ENCODE measurements at regions not wholly inside any gene's neighbourhood (a gene's known extent, or its start where the extent isn't known, plus 50 kb on each side); places are given as distances from the start of the nearest gene placed in this dataset.

DNA sequence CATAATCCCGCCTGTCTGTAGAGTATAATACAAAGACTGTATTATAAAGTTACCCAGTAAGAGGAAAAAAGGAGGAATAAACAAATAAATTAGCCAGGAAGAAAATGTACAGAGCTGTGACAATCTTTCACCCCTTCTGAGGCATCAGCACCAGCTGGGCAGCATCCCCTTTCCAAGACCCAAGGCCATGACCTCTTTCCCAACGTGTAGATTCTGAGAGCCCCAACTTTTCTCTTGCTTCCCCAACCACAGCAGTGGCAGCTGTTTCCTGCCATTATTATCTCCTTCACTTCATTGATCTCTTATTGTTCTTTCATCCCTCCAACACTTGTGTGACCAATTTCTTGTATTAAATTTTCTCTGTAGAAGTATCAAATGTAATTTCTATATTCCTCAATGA lies 101.6 kb downstream of the BBS10 start:
- no peaks in the 10 kb centered on the region for H3K9me2 ChIP-seq (replicated peaks; ENCODE audit: control insufficient read depth, low read length)
- H3K27me3 ChIP-seq (ENCODE audit: control insufficient read depth, low read length) = peaks cover 2% of the 10 kb centered on the region; the same call in 1 of the 2 replicates
- H4K20me1 ChIP-seq (ENCODE audit: control insufficient read depth, insufficient read depth, low read depth, low read length) = no peaks in the 10 kb centered on the region
- H3K27ac ChIP-seq (ENCODE audit: low read depth, low read length) = no peak overlapping the region
- H3F3A ChIP-seq (ENCODE audit: control insufficient read depth, insufficient read depth) = no peaks in the 10 kb centered on the region
- no peaks in the 10 kb centered on the region for H3K36me3 ChIP-seq (ENCODE audit: control insufficient read depth, low read length)
- H3K79me2 ChIP-seq (ENCODE audit: control insufficient read depth, low read length) = no peaks in the 10 kb centered on the region
- H3K4me3 ChIP-seq (ENCODE audit: low read length) = no peak overlapping the region
- no peak for TF ChIP-seq CTCF (IDR thresholded peaks at IDR 0.05; ENCODE audit: low read depth, low read length, poor library complexity, severe bottlenecking)
- no peak for TF ChIP-seq EZH2phosphoT487 (IDR thresholded peaks at IDR 0.05; ENCODE audit: borderline replicate concordance, low read length)
- H3K4me2 ChIP-seq (ENCODE audit: low read length) = no peak overlapping the region
- no peaks in the 10 kb centered on the region for H3K4me1 ChIP-seq (ENCODE audit: control insufficient read depth, low read length)
- H3K9me3 ChIP-seq (ENCODE audit: control insufficient read depth, insufficient read depth, low read length) = no peaks in the 10 kb centered on the region

DNA sequence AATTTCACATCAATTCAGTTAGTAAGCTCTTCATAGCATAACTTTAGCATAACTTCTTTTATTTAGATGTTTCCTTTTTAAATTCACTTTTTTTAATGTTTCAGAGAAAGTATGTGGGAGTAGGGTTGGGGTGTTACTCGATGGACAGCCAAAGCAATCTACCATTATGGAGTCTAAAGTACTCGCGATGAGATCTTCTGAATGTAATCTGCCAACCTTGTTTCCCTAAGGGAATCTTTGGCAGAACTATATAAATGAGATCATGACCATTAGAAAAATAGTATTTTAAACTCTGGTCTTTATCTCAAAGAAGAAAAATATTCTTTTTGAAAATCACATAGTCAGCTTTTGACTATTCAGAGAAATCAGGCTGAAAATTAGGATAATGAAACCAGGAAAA lies 103.9 kb downstream of the BBS10 start:
- H3F3A ChIP-seq (ENCODE audit: control insufficient read depth, insufficient read depth) = no peaks in the 10 kb centered on the region
- no peaks in the 10 kb centered on the region for H4K20me1 ChIP-seq (ENCODE audit: control insufficient read depth, insufficient read depth, low read depth, low read length)
- no peak for TF ChIP-seq CTCF (IDR thresholded peaks at IDR 0.05; ENCODE audit: low read depth, low read length, poor library complexity, severe bottlenecking)
- no peak for TF ChIP-seq EZH2phosphoT487 (IDR thresholded peaks at IDR 0.05; ENCODE audit: borderline replicate concordance, low read length)
- H3K27ac ChIP-seq (ENCODE audit: low read depth, low read length) = no peak overlapping the region
- H3K79me2 ChIP-seq (ENCODE audit: control insufficient read depth, low read length) = no peaks in the 10 kb centered on the region
- no peak overlapping the region for H3K4me2 ChIP-seq (ENCODE audit: low read length)
- no peaks in the 10 kb centered on the region for H3K9me2 ChIP-seq (replicated peaks; ENCODE audit: control insufficient read depth, low read length)
- H3K4me3 ChIP-seq (ENCODE audit: low read length) = no peak overlapping the region
- H3K36me3 ChIP-seq (ENCODE audit: control insufficient read depth, low read length) = no peaks in the 10 kb centered on the region
- no peaks in the 10 kb centered on the region for H3K9me3 ChIP-seq (ENCODE audit: control insufficient read depth, insufficient read depth, low read length)
- H3K4me1 ChIP-seq (ENCODE audit: control insufficient read depth, low read length) = no peaks in the 10 kb centered on the region
- H3K27me3 ChIP-seq (ENCODE audit: control insufficient read depth, low read length) = peaks cover 2% of the 10 kb centered on the region; the same call in 1 of the 2 replicates

DNA sequence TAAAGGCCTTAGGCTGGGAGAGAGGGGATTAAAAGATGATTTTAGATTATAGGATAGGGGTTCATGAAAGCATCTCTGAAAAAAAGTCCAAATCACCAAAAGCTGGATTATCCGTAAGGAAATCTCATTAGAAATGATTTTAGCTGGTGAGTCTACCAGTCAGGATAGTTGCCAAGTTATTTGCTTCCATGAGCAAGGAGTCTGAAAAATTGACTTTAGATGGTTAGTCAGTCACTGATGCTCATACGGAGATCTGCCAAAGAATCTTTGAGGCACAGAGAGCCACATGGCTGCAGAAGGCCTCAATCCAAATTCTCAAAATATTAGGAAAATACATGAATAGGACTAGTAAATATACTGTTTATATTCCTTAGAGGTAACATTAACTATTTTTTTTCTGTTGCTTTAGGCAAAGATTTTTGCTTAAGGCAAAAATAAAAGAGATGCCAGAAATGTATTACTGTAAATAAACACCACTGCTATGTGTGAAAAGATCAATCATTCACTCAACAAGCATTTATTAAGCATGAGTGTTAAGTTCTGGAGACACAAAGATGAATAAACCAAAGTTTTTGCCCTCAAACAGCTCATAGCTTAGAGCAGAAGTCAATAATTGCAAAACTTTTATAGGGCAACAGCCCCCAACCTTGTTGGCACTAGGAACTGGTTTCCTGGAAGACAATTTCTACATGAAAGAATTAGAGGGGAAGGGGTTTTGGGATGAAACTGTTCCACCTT lies 105.2 kb downstream of the BBS10 start:
- Histone ChIP-seq H3K9me3 (ENCODE audit: control insufficient read depth, insufficient read depth, low read length) (no peaks in the 10 kb centered on the region), H3K4me3 (ENCODE audit: low read length) (no peak overlapping the region), H3K9me2 (replicated peaks; ENCODE audit: control insufficient read depth, low read length) (no peaks in the 10 kb centered on the region), H3K27me3 (ENCODE audit: control insufficient read depth, low read length) (peaks cover 2% of the 10 kb centered on the region; the same call in 1 of the 2 replicates), H3K79me2 (ENCODE audit: control insufficient read depth, low read length) (no peaks in the 10 kb centered on the region), H4K20me1 (ENCODE audit: control insufficient read depth, insufficient read depth, low read depth, low read length) (no peaks in the 10 kb centered on the region), H3K27ac (ENCODE audit: low read depth, low read length) (no peak overlapping the region), H3F3A (ENCODE audit: control insufficient read depth, insufficient read depth) (no peaks in the 10 kb centered on the region), H3K4me1 (ENCODE audit: control insufficient read depth, low read length) (no peaks in the 10 kb centered on the region), H3K4me2 (ENCODE audit: low read length) (no peak overlapping the region), H3K36me3 (ENCODE audit: control insufficient read depth, low read length) (no peaks in the 10 kb centered on the region)
- TF ChIP-seq CTCF (IDR thresholded peaks at IDR 0.05; ENCODE audit: low read depth, low read length, poor library complexity, severe bottlenecking) (no peak), EZH2phosphoT487 (IDR thresholded peaks at IDR 0.05; ENCODE audit: borderline replicate concordance, low read length) (no peak)
